GM12865 (cell line): ENCODE measurements at regions not wholly inside any gene's neighbourhood (a gene's known extent, or its start where the extent isn't known, plus 50 kb on each side); places are given as distances from the start of the nearest gene placed in this dataset.

Experiments used
- DNase-seq: peaks from one replicate; pipeline ENCODE4 v3.0.0; 2010; ENCODE audit warnings: low read depth
- H3K4me3 ChIP-seq: 2 replicates; pipeline ENCODE4 v1.5.1; 2011; ENCODE audit warnings: mild to moderate bottlenecking, low read depth, low read length, control low read depth
- CTCF ChIP-seq: IDR thresholded peaks from 2 replicates; pipeline ENCODE4 v1.5.1; 2011; ENCODE audit warnings: low read length, control low read depth, low read depth, inconsistent platforms; ENCODE audit not compliant: insufficient read depth; ENCODE audit errors: missing control alignments

- no peak overlapping the region for H3K4me3 ChIP-seq
- DNase-seq, result no peak
- no peak for TF ChIP-seq CTCF
These were observed 251.0 kb upstream of the MCTP2 start for GRCh38 chr15:93980261-93980911.

GRCh38 chr15:93974804-93975481, 256.4 kb upstream of the MCTP2 start:
- DNase-seq, result no peak
- no peak for TF ChIP-seq CTCF
- no peak overlapping the region for H3K4me3 ChIP-seq

GRCh38 chr15:93973287-93973686, 258.1 kb upstream of the MCTP2 start:
- no peak overlapping the region for H3K4me3 ChIP-seq
- TF ChIP-seq CTCF, result no peak
- no peak for DNase-seq

- no peak for TF ChIP-seq CTCF
- no peak for DNase-seq
- H3K4me3 ChIP-seq, result no peak overlapping the region
These were observed 262.6 kb upstream of the MCTP2 start for GRCh38 chr15:93968773-93969172.

GRCh38 chr15:93965304-93965908, 266.0 kb upstream of the MCTP2 start:
- H3K4me3 ChIP-seq, result no peak overlapping the region
- no peak for TF ChIP-seq CTCF
- DNase-seq, result no peak

- TF ChIP-seq CTCF, result no peak
- DNase-seq, result no peak
- H3K4me3 ChIP-seq, result no peak overlapping the region
These were observed 276.3 kb upstream of the MCTP2 start for GRCh38 chr15:93954985-93955571.
